GM19463 (cell line): ENCODE measurements at regions not wholly inside any gene's neighbourhood (a gene's known extent, or its start where the extent isn't known, plus 50 kb on each side); places are given as distances from the start of the nearest gene placed in this dataset.
"Not testable (repeated sequence)": the region's sequence is repeated elsewhere in the genome, so short reads cannot be mapped to it uniquely, and the experiment has no call there.

Experiments used
- ATAC-seq: cut with Tn5 transposase; IDR thresholded peaks from one replicate; pipeline ENCODE4 v1.9.1; 2021; ENCODE audit warnings: mild to moderate bottlenecking, moderate library complexity; ENCODE audit not compliant: unreplicated experiment

DNA sequence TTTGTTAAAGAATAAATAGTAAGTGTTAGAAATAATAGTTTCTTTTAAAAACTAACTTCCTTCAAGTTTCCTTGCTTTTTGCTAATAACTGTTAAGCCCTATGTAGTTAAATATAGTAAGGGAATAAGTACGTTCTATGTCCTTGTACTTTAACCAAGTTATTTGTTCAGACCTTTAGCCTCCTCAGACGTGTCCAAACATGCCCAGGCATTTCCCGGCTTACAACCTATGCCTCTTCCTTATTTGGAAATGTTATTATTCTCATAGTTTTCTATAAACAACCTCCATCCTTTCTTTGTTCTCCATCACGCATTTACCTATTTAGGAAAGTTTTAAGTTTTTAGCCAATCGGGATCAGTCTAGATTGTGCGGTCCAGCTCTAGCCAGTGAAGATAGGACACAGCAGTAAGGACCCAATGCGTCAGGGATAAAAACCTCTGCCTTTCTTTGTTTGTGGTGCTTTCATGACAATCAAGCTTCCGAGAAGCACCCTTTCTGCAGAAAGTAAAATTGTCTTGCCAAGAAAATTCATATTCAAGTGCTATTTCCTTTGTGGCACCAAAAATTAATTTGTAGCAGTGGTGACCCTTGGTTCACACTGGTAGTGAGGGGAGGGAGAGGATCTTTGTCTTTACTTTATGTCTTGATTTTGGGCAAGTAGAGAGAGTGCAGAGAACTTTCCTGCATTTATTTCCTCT is 851.3 kb upstream of the POM121L12 start:
- ATAC-seq: no peak

GRCh38 chr7:52179934-52180333 is 855.5 kb upstream of the POM121L12 start:
- no peak for ATAC-seq

GRCh38 chr7:52168085-52168484 is 851.5 kb upstream of the COBL start:
- ATAC-seq: no peak

- no peak for ATAC-seq
Observed at GRCh38 chr7:52163311-52163710, 846.7 kb upstream of the COBL start.

- ATAC-seq: no peak
Observed at GRCh38 chr7:52161483-52161882, 844.9 kb upstream of the COBL start.

DNA sequence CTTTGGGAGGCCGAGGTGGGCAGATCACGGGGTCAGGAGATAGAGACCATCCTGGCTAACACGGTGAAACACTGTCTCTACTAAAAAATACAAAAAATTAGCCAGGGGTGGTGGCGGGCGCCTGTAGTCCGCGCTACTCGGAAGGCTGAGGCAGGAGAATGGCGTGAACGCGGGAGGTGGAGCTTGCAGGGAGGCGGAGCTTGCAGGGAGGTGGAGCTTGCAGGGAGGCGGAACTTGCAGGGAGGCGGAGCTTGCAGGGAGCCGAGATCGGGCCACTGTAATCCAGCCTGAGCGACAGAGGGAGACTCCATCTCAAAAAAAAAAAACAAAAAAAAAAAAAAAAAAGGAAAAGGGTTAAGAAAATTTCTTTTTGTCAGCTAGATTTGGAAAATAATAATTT is 842.8 kb upstream of the COBL start:
- ATAC-seq: not testable (repeated sequence)

GRCh38 chr7:52154382-52154781 is 837.8 kb upstream of the COBL start:
- no peak for ATAC-seq

DNA sequence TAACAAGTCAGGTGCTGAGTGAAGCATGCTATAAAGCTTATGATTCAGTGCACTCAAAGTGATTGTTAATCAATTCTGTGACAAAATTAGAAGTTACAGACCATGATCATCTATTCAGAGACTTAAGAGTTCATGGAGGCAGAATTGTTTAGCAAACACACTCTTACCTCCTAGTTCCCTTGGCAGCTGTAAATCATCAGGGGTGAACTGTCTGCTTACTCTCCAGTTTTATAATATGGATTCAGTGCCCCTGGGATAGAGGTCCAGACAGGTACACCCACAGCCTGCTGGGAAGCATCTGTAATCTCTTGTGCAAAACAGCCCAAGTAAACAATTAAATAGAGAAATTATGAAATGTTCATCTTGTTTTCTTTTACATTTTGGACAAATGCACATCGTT is 835.0 kb upstream of the COBL start:
- ATAC-seq: no peak

GRCh38 chr7:52150952-52151351 is 834.3 kb upstream of the COBL start:
- ATAC-seq: no peak

DNA sequence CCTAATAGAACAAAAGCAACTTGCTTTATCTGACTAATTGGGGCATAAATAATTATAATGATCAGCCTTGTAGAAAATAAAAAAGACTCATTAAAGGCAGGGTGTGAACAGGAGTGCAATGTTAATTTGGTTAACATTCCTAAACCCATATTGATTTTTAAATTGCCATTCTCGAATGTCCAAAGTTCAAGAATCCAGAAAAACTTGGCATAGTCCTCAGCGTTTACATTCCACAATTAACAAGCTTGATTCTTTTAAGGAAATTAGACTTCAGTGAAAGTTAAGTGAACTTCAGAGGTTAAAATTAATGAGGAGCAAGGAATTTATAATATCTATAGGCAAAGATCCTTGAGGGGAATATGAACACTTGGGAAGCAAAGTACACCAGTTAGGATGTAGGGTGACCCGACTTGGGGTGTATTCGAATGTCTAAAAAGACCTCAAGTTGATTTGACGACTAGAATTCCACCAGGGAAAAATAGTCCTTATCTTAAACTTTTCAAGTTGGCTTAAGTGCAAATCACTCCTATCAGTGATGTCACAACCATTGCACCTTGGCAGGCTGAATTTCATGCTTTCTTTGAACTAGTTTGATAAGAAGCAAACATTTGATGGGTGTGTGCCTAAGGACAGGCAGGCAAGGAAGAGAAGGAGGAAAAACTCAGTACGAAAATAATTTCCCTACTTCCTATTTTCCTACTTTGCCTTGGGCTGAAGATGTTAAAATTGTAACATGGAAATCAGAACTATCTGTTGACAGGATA is 830.4 kb upstream of the COBL start:
- no peak for ATAC-seq

DNA sequence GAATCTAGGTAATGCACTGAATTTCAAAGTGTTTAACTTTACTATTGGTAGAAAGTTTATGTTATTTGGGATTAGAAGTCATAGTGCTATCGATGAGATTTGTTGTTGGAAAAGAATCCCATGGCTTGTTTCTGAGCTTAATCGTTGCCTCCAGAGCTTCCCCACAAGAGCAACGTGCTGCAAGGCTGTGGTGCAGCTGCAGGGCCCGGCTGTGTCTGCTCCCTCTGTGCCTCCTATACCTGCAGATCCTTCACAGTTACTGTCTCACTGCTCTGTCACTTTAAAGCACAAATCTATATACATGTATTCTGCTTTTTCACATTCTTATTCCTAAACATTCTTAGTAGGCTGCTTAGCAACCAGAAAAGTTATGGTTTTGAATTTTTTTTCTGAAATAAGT is 826.6 kb upstream of the COBL start:
- no peak for ATAC-seq

- ATAC-seq: no peak
Observed at GRCh38 chr7:52140851-52141250, 824.2 kb upstream of the COBL start.

GRCh38 chr7:52135403-52135802 is 818.8 kb upstream of the COBL start:
- ATAC-seq: no peak

GRCh38 chr7:52129278-52129677 is 812.7 kb upstream of the COBL start:
- ATAC-seq: no peak

DNA sequence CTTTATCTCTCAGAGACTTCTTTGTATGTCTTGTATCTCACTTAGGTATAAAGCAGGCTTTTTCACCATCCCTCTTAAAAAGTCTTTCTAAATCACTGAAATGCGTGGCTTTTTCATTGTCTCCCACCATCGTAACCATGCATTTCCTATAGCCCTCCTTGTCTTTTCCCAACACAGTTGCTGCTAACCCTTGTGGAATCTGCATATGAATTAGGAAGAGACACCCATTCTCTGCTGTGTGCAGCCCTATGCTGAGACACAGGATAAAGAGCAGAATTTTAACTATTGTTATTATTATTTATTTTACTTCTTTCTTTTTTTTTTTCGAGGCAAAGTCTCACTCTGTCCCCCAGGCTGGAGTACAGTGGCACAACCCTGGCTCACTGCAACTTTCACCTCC is 804.3 kb upstream of the COBL start:
- no peak for ATAC-seq

- ATAC-seq: no peak
Observed at GRCh38 chr7:52119537-52119936, 802.9 kb upstream of the COBL start.

DNA sequence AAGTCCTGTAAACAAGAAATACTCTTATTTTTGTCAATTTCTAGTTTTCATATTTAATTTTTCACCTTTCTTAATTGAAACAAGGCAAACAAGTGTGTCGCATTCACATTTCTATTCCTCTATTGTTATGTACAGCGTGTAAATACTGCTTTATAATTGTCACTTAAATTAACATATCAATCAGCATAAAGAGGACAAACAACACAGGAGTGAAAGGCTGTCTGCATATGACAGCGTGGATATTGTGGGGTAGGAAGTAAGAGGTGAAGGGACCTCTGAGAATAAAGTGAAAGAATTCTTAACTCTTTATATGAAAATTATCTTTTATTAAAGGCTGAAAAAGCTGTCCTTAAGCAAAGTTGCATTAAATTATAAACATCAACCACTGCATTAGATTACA is 797.9 kb upstream of the COBL start:
- ATAC-seq: no peak

DNA sequence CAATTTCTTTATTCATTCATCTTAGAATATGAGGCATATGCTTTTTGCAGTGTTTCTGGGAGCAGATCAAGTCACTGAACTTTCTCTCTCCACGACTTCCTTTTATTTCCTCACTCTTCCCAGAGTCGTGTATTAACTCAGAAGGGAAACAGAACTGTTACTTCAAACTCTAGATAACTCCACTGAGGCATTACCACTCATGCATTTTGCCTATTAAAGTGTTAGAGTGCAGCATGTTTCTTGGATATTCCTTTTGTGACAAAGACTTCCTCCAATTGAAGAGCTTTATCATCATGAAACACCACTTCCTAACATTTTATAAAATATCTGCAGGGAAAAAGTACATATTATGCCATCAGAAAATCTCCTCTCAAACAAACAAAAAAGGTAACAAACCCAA is 797.4 kb upstream of the COBL start:
- ATAC-seq: no peak

- no peak for ATAC-seq
Observed at GRCh38 chr7:52107355-52107754, 790.7 kb upstream of the COBL start.

DNA sequence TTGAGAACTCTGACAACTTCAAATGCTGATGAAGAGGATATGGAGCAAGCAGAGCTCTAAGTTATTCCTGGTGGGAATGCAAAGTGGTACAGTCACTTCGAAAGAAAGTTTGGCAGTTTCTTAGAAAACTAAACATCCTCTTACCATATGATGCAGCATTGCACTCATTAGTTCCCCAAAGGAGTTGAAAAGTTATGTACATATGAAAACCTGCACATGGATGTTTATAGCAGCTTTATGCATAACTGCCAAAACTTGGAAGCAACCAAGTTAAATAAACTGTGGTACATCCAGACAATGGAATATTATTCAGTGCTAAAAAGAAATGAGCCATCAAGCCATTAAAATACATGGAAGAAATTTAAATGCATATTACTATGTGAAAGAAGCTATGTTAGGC is 779.3 kb upstream of the COBL start:
- no peak for ATAC-seq

DNA sequence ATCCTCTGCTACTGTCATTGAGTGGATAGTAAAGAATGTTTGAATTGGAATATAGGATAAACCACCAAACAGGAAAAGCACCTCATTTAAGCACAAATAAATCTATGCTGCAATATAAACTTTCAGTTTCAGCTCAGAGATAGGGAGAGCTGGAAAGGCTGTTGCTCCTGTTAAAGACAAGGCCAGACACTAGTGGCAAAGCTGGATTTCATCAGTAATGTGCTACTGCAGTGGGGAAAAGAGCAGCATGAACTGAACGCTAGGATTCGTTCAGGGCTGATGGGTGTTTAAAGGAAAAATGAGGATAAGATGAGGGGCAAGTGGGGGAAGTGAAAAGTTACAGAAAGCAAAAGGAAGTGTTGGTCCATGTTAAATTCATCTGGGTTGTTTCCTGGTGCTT is 775.4 kb upstream of the COBL start:
- no peak for ATAC-seq

- ATAC-seq: no peak
Observed at GRCh38 chr7:52091101-52091500, 774.5 kb upstream of the COBL start.
